ENCODE measurements at regions not wholly inside any gene's neighbourhood (a gene's known extent, or its start where the extent isn't known, plus 50 kb on each side); places are given as distances from the start of the nearest gene placed in this dataset.
A peak's percentile ranks its signal among the peaks of the same experiment; 100 is the strongest.

GRCh38 chr2:187855689-187856088 is 301.5 kb upstream of the TFPI start:
- DNase-seq (ENCODE audit: low read depth) = no peak
- H3K4me3 ChIP-seq (ENCODE audit: low read depth, low read length) = no peak overlapping the region
- no peak for TF ChIP-seq CTCF (IDR thresholded peaks at IDR 0.05; ENCODE audit: insufficient read depth, low read depth, low read length, missing control alignments)

GRCh38 chr2:187857826-187858225 is 303.6 kb upstream of the TFPI start:
- H3K4me3 ChIP-seq (ENCODE audit: low read depth, low read length) = no peak overlapping the region
- DNase-seq (ENCODE audit: low read depth) = no peak
- no peak for TF ChIP-seq CTCF (IDR thresholded peaks at IDR 0.05; ENCODE audit: insufficient read depth, low read depth, low read length, missing control alignments)

- DNase-seq (ENCODE audit: low read depth) = no peak
- H3K4me3 ChIP-seq (ENCODE audit: low read depth, low read length) = no peak overlapping the region
- no peak for TF ChIP-seq CTCF (IDR thresholded peaks at IDR 0.05; ENCODE audit: insufficient read depth, low read depth, low read length, missing control alignments)
Observed at GRCh38 chr2:187862715-187863114, 308.5 kb upstream of the TFPI start.

GRCh38 chr2:187865025-187865424 is 310.8 kb upstream of the TFPI start:
- no peak for DNase-seq (ENCODE audit: low read depth)
- TF ChIP-seq CTCF (IDR thresholded peaks at IDR 0.05; ENCODE audit: insufficient read depth, low read depth, low read length, missing control alignments) = no peak
- H3K4me3 ChIP-seq (ENCODE audit: low read depth, low read length) = no peak overlapping the region

- no peak overlapping the region for H3K4me3 ChIP-seq (ENCODE audit: low read depth, low read length)
- no peak for DNase-seq (ENCODE audit: low read depth)
- no peak for TF ChIP-seq CTCF (IDR thresholded peaks at IDR 0.05; ENCODE audit: insufficient read depth, low read depth, low read length, missing control alignments)
Observed at GRCh38 chr2:187867165-187867564, 312.9 kb upstream of the TFPI start.

GRCh38 chr2:187869195-187869594 is 315.0 kb upstream of the TFPI start:
- no peak for TF ChIP-seq CTCF (IDR thresholded peaks at IDR 0.05; ENCODE audit: insufficient read depth, low read depth, low read length, missing control alignments)
- DNase-seq (ENCODE audit: low read depth) = peak; percentile 80
- H3K4me3 ChIP-seq (ENCODE audit: low read depth, low read length) = no peak overlapping the region

- no peak overlapping the region for H3K4me3 ChIP-seq (ENCODE audit: low read depth, low read length)
- no peak for DNase-seq (ENCODE audit: low read depth)
- TF ChIP-seq CTCF (IDR thresholded peaks at IDR 0.05; ENCODE audit: insufficient read depth, low read depth, low read length, missing control alignments) = no peak
Observed at GRCh38 chr2:187871506-187871905, 317.3 kb upstream of the TFPI start.

Data from GM12865 (cell line).